ENCODE measurements at regions not wholly inside any gene's neighbourhood (a gene's known extent, or its start where the extent isn't known, plus 50 kb on each side); places are given as distances from the start of the nearest gene placed in this dataset.

GRCh38 chr9:135245482-135246247, 158.2 kb downstream of the OLFM1 start:
- TF ChIP-seq CTCF (IDR thresholded peaks at IDR 0.05) (no peak), EZH2 (IDR thresholded peaks at IDR 0.05; ENCODE audit: borderline replicate concordance, insufficient read depth, low read depth, low read length, poor library complexity, severe bottlenecking) (no peak)
